Fibroblast of upper back skin (primary cell): ENCODE measurements at regions not wholly inside any gene's neighbourhood (a gene's known extent, or its start where the extent isn't known, plus 50 kb on each side); places are given as distances from the start of the nearest gene placed in this dataset.
A peak's percentile ranks its signal among the peaks of the same experiment; 100 is the strongest.

Source experiments
- DNase-seq: peaks from one replicate; pipeline ENCODE4 v3.0.0-alpha.2; 2013

- no peak for DNase-seq
Observed at GRCh38 chr16:26992666-26993349, 73.9 kb upstream of the C16orf82 start.

- DNase-seq = no peak
Observed at GRCh38 chr16:26993511-26993910, 73.2 kb upstream of the C16orf82 start.

DNA sequence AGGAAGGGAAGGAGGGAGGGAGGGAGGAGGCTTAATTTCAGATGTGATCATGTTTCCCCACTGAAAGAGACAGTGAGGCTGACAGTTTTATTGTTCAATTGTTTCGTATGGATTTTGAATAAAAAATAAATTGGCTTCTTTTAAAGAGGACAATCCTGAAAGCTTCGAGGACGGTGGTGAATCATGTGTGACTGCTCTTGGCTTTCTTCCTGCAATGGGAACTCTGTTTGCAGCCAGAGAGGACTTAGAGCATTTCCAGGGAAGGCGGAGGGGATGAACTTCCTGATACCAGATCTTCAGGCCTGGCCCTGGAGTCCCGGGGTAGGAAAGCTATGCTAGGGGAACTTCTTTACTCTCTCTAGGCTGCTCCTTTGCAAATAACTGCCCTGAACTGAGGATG lies 72.8 kb upstream of the C16orf82 start:
- DNase-seq = peak; percentile 33

DNA sequence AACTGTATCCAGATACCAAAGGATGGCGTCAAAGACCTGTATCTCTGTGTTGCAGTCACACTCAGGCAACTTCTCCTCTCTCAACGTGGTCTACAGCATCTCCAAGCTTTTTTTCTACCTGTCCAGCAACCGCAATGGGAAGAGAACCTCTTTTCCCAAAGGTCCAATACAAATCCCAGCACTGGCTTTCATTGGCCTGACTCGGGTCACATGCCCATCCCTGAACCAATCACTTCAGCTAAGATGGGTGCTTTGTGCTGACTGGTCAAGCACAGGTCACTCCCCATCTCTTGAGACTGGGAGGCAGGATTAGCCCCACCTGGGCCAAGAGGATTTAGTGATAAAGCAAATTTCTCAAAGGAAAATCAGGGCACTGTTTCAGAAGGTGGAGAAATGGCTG lies 71.2 kb upstream of the C16orf82 start:
- no peak for DNase-seq

DNA sequence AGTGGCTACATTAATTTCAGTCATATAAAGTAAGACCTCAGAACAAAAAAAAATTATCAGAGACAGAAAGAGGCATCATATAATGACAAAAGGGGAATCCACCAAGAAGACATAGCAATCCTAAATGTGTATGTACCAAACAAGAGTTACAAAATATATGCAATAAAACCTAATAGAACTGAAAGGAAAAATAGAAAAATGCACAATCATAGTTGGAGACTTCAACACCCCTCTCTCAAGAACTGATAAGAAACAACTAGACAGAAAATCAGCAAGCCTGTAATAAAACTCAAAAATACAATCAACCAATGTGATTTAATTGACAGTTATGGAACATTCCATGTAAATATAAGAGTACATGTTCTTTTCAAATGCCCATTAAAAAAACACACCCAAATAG lies 61.3 kb upstream of the C16orf82 start:
- no peak for DNase-seq
